HepG2 (cell line): ENCODE measurements at regions not wholly inside any gene's neighbourhood (a gene's known extent, or its start where the extent isn't known, plus 50 kb on each side); places are given as distances from the start of the nearest gene placed in this dataset.

Experiments used
- ATAC-seq: fragments of 200-7000 bp; cut with Tn5 transposase; 3 replicates; pipeline ENCODE4 v1.9.1; 2020; ENCODE audit warnings: mild to moderate bottlenecking, moderate library complexity
- BruUV-seq: library from RNA; stranded (reverse); fragments of 400-500 nt; replicated peaks from 2 replicates; lab custom pipeline; 2021; lab: Mats Ljungman, UMichigan
- CTCF ChIA-PET: fragments of 300-600 bp; formaldehyde crosslinking; extraction: SDS; loops from one replicate; lab custom pipeline; 2021; ENCODE audit warnings: low total read pairs, inconsistent platforms, low intra/inter-chr PET ratio; lab: Yijun Ruan, JAX
- POLR2A ChIA-PET: fragments of 350-600 bp; sonication (Branson Sonifier 250); formaldehyde crosslinking; loops from one replicate; lab custom pipeline; 2020; ENCODE audit warnings: antibody characterized with exemption, inconsistent platforms; lab: Yijun Ruan, JAX
- DNase-seq: peaks from one replicate; pipeline ENCODE4 v3.0.0-alpha.2; 2015; ENCODE audit warnings: low spot score
- FAIRE-seq: peaks from 3 replicates; lab custom pipeline; 2011; peaks lifted over from hg19 to GRCh38; lab: Jason Lieb, UNC
- H2AFZ ChIP-seq: one replicate; pipeline ENCODE4 v1.6.1; 2011; ENCODE audit warnings: low read length, inconsistent platforms
- H3K27ac ChIP-seq: fragments of 300-600 bp; 3 replicates; pipeline ENCODE4 v1.8.0; 2011; ENCODE audit warnings: mixed run types, mild to moderate bottlenecking, mixed read lengths, low read length, inconsistent platforms; ENCODE audit not compliant: insufficient read depth; ENCODE audit errors: extremely low read length
- H3K27me3 ChIP-seq, 2 experiments: fragments of 200-600 bp in 1 of 2; 2 replicates in 1 of 2; 3 replicates in 1 of 2; pipeline versions ENCODE4 v1.6.0 to v1.8.0; 2011; ENCODE audit warnings: low read length in 2 of 2, mild to moderate bottlenecking in 2 of 2, moderate library complexity in 2 of 2, inconsistent platforms in 1 of 2; ENCODE audit not compliant: insufficient read depth in 2 of 2, control insufficient read depth in 1 of 2
- H3K36me3 ChIP-seq, 2 experiments: fragments of 200-600 bp in 1 of 2; replicated peaks in 1 of 2; 2 replicates in 1 of 2; 3 replicates in 1 of 2; pipeline versions ENCODE4 v1.5.1 to v1.8.0; 2011; ENCODE audit warnings: low read length in 2 of 2, inconsistent platforms in 1 of 2; ENCODE audit not compliant: insufficient read depth in 2 of 2, control insufficient read depth in 1 of 2
- H3K4me1 ChIP-seq: 2 replicates; pipeline ENCODE4 v1.5.1; 2012; ENCODE audit warnings: low read length, inconsistent platforms; ENCODE audit not compliant: insufficient read depth
- H3K4me2 ChIP-seq: 2 replicates; pipeline ENCODE4 v1.6.0; 2011; ENCODE audit warnings: low read depth, low read length, inconsistent platforms
- H3K4me3 ChIP-seq, 3 experiments: fragments of 200-600 bp in 1 of 3; sonication (generic), shearing (Covaris generic) in 1 of 3; replicated peaks in 1 of 3; 2 replicates each; pipeline ENCODE4 v1.5.1; 2011 to 2016; ENCODE audit warnings: low read length in 3 of 3, inconsistent platforms in 2 of 3, low read depth in 2 of 3, mild to moderate bottlenecking in 2 of 3, control low read depth in 1 of 3, mixed read lengths in 1 of 3; ENCODE audit not compliant: insufficient read depth in 1 of 3
- H3K79me2 ChIP-seq: one replicate; pipeline ENCODE4 v1.6.1; 2011; ENCODE audit warnings: low read length, inconsistent platforms; ENCODE audit not compliant: insufficient read depth
- H3K9ac ChIP-seq: 2 replicates; pipeline ENCODE4 v1.6.0; 2011; ENCODE audit warnings: mild to moderate bottlenecking, low read depth, low read length, inconsistent platforms; ENCODE audit not compliant: insufficient read depth
- H3K9me3 ChIP-seq: 2 replicates; pipeline ENCODE4 v1.5.1; 2012; ENCODE audit warnings: mild to moderate bottlenecking, low read length
- H4K20me1 ChIP-seq: 2 replicates; pipeline ENCODE4 v1.6.0; 2011; ENCODE audit warnings: inconsistent platforms, mild to moderate bottlenecking, low read length, moderate library complexity; ENCODE audit not compliant: insufficient read depth
- CBX2 ChIP-seq, 2 experiments: fragments of 200-600 bp in 1 of 2; sonication (generic); formaldehyde crosslinking in 1 of 2; IDR thresholded peaks; 2 replicates each; pipeline versions ENCODE4 v1.7.0 to v1.8.1; 2018 to 2022; ENCODE audit warnings: low read depth in 2 of 2, low read length in 1 of 2, mild to moderate bottlenecking in 1 of 2, missing genetic modification reagents in 1 of 2
- DMAP1 ChIP-seq: IDR thresholded peaks from 2 replicates; pipeline ENCODE4 v1.6.1; 2016
- ZNF773 ChIP-seq: sonication (generic); formaldehyde crosslinking; IDR thresholded peaks from 2 replicates; pipeline ENCODE4 v1.4.0; 2020; ENCODE audit warnings: missing genetic modification reagents, borderline replicate concordance
- ZNF782 ChIP-seq: sonication (generic); formaldehyde crosslinking; IDR thresholded peaks from 2 replicates; pipeline ENCODE4 v1.4.0; 2020; ENCODE audit warnings: missing genetic modification reagents, mild to moderate bottlenecking, borderline replicate concordance
- ZNF841 ChIP-seq: sonication (generic); formaldehyde crosslinking; IDR thresholded peaks from 2 replicates; pipeline ENCODE4 v1.8.1; 2023; ENCODE audit warnings: missing genetic modification reagents, borderline replicate concordance
- WGBS: methylation state at CpG from one replicate; pipeline ENCODE4 v1.1.6; 2017; ENCODE audit warnings: low lambda C conversion rate; 5-methylcytosine and 5-hydroxymethylcytosine counted together
- in situ Hi-C: cut with HindIII; loops from 2 replicates; pipeline ENCODE4 v1.10.0; 2017; ENCODE audit warnings: low pct_unique_long_range_greater_than_20kb; ENCODE audit not compliant: extremely low pct_ligation_motif_present
- intact Hi-C: fragments of 100-400 bp; cut with micrococcal nuclease; formaldehyde crosslinking; loops from one replicate; pipeline ENCODE4 v1.10.0; 2022; ENCODE audit not compliant: unreplicated experiment
- TF ChIP-seq, protein P1 (sequence below): sonication (generic); formaldehyde crosslinking; IDR thresholded peaks from 2 replicates; pipeline ENCODE4 v1.4.0; 2020; ENCODE audit warnings: low read depth, mild to moderate bottlenecking, missing genetic modification reagents
- TF ChIP-seq, protein P2 (sequence below): sonication (generic); formaldehyde crosslinking; IDR thresholded peaks from 2 replicates; pipeline ENCODE4 v1.5.1; 2020; ENCODE audit warnings: mild to moderate bottlenecking, missing genetic modification reagents

DNA sequence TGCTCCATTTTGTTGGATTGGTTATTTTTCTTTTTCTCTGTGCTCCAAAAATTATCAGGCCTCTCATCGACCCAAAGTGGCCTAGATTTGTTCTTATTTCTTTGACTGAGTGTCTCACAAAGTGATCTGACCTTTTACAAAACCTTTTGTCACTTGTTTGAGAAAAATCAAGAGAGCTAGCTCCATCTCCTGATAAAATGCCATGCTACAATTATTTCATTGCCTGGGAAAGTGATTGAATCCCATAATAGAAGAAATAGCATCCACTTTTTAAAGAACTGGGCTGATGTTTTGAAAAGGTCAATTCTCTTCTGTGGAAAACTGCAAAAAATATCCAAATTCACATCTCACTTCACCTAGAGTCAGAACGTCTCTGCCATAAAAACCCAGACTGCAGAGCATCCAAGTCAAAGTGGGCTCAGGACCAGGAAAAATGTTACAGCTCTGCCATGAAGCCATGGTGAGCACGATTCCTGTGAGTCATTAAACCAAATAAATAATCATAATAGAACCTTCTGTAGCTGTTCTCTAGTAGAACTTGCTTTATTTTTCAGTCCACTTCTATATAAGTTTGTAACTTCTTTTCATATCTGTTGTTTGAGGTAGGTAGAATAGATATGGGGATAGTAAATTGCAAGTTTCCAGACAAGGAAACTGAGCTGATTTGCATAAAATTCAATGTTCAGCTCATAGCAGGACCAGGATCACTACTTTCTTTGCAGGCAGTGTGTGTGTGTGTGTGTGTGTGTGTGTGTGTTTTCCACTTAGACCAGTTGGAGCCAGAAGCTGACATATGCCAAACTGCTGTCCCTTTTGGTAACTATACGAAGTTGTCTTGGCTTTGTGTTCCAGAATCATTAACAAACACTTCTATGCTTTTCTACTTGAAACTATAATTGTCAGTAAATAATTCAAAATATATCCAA is 632.5 kb upstream of the ANKRD30A start (continued):
- no peak for TF ChIP-seq ZNF841 (CRISPR knock-in tag)

DNA sequence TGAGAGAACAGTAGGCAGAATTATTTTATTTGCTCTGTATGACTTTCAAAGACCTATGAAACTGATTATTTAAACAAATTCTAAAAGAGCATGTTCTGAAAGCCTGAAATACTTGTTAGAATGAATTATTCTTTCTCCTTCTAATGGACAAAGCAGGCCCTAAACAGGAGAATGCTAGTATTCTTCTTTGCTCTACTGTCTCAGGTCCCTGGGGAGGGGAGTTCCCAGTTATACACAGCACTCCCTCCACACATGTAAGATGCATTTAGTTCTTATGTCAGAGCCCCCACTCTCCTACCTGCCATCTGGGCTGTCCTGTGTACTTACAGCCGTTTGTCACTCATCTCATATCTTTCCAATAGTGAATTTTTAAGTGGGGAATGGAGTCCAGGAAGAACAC is 633.5 kb upstream of the ANKRD30A start:
- ATAC-seq (no peak), FAIRE-seq (no peak)
- H3K27me3 ChIP-seq, result no peaks in the 10 kb centered on the region; a peak in 1 of 5 replicates
- in situ Hi-C loops (no loop called here), intact Hi-C loops (no loop called here)
- H3K9me3 ChIP-seq, result no peaks in the 10 kb centered on the region
- POLR2A ChIA-PET, result no interaction called here
- no peak overlapping the region for H2AFZ ChIP-seq
- WGBS, result 0% methylated on average over 1 of the region's 1 CpG
- H4K20me1 ChIP-seq, result no peaks in the 10 kb centered on the region
- H3K4me3 ChIP-seq, result no peak overlapping the region
- H3K9ac ChIP-seq, result no peak overlapping the region
- H3K4me1 ChIP-seq, result no peaks in the 10 kb centered on the region
- H3K36me3 ChIP-seq, result no peaks in the 10 kb centered on the region
- no peak for TF ChIP-seq DMAP1 (CRISPR knock-in tag)
- TF ChIP-seq, all 625 proteins: peak for 0
- Histone ChIP-seq H3K4me2 (no peak overlapping the region), H3K79me2 (no peaks in the 10 kb centered on the region), H3K27ac (no peak overlapping the region)
- CTCF ChIA-PET, result no interaction called here
- no peak for DNase-seq
- no TSS peak for BruUV-seq

DNA sequence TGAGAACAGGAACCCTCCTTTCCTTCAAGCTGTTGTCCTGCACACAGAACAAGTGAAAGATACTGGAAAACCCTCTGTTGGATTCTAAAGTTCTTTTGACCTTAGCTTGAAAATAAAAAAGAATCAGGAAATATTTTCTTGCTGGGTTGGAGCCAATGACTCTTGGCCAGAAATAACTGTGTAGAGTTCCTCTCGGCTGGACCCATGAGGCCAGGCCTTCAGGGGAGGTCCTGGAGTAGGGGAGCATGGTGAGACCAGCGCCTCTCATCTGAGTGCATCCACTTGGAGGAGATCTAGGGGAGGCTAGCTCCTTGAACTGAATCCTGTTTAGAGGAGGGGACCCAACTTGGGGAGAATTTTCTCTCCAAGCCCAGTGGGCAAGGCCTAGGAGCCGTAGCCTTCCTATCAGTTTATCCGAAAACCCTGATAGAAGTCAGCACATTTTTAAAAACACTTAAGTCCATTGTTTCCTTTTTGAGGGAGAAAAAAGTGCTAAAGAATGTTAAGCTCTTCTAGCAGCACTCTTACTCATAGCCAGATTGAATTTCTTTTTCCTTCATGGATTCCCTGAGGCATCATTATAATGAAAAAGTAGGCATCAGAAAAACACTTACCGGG is 635.7 kb upstream of the ANKRD30A start:
- BruUV-seq, result no TSS peak
- DNase-seq (no peak), ATAC-seq (no peak), FAIRE-seq (no peak)
- ChIA-PET POLR2A (no interaction called here), CTCF (no interaction called here)
- no peak overlapping the region for H3K9ac ChIP-seq
- H3K79me2 ChIP-seq, result no peaks in the 10 kb centered on the region
- no peaks in the 10 kb centered on the region for H4K20me1 ChIP-seq
- intact Hi-C loops, result no loop called here
- in situ Hi-C loops, result no loop called here
- no peak overlapping the region for H3K4me2 ChIP-seq
- H2AFZ ChIP-seq, result no peak overlapping the region
- H3K4me3 ChIP-seq, result no peak overlapping the region
- WGBS, result 60% methylated on average over 4 of the region's 5 CpGs
- H3K9me3 ChIP-seq, result no peaks in the 10 kb centered on the region
- H3K4me1 ChIP-seq, result no peaks in the 10 kb centered on the region
- H3K27ac ChIP-seq, result no peak overlapping the region
- no peaks in the 10 kb centered on the region; a peak in 1 of 5 replicates for H3K27me3 ChIP-seq
- H3K36me3 ChIP-seq, result no peaks in the 10 kb centered on the region
- TF ChIP-seq, protein P1, sequence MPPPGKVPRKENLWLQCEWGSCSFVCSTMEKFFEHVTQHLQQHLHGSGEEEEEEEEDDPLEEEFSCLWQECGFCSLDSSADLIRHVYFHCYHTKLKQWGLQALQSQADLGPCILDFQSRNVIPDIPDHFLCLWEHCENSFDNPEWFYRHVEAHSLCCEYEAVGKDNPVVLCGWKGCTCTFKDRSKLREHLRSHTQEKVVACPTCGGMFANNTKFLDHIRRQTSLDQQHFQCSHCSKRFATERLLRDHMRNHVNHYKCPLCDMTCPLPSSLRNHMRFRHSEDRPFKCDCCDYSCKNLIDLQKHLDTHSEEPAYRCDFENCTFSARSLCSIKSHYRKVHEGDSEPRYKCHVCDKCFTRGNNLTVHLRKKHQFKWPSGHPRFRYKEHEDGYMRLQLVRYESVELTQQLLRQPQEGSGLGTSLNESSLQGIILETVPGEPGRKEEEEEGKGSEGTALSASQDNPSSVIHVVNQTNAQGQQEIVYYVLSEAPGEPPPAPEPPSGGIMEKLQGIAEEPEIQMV (CRISPR knock-in tag), result no peak
- TF ChIP-seq CBX2 (IDR thresholded peaks at IDR 0.05; ENCODE audit: low read depth, low read length) (no peak), CBX2 (CRISPR knock-in tag; IDR thresholded peaks at IDR 0.05; ENCODE audit: low read depth) (no peak), ZNF782 (CRISPR knock-in tag) (no peak), ZNF773 (CRISPR knock-in tag) (no peak)
- TF ChIP-seq, protein P2, sequence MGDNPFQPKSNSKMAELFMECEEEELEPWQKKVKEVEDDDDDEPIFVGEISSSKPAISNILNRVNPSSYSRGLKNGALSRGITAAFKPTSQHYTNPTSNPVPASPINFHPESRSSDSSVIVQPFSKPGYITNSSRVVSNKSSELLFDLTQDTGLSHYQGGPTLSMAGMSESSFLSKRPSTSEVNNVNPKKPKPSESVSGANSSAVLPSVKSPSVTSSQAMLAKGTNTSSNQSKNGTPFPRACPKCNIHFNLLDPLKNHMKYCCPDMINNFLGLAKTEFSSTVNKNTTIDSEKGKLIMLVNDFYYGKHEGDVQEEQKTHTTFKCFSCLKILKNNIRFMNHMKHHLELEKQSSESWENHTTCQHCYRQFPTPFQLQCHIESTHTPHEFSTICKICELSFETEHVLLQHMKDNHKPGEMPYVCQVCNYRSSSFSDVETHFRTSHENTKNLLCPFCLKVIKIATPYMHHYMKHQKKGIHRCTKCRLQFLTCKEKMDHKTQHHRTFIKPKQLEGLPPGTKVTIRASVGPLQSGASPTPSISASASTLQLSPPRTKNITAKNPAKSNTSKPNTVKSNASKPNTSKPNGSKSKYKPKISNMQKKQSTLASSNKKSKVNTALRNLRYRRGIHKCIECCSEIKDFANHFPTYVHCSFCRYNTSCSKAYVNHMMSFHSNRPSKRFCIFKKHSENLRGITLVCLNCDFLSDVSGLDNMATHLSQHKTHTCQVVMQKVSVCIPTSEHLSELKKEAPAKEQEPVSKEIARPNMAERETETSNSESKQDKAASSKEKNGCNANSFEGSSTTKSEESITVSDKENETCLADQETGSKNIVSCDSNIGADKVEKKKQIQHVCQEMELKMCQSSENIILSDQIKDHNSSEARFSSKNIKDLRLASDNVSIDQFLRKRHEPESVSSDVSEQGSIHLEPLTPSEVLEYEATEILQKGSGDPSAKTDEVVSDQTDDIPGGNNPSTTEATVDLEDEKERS, result no peak
